RWPE2 (cell line): ENCODE measurements at regions not wholly inside any gene's neighbourhood (a gene's known extent, or its start where the extent isn't known, plus 50 kb on each side); places are given as distances from the start of the nearest gene placed in this dataset.
A peak's percentile ranks its signal among the peaks of the same experiment; 100 is the strongest.

Experiments
- ATAC-seq: fragments of 200-7000 bp; cut with Tn5 transposase; 3 replicates; pipeline ENCODE4 v1.9.1; 2021; ENCODE audit warnings: low read depth
- DNase-seq: peaks from one replicate; pipeline ENCODE4 v3.0.0-alpha.2; 2020; ENCODE audit warnings: low spot score
- H3K27ac ChIP-seq: fragments of 450-650 bp; 2 replicates; pipeline ENCODE4 v1.5.1; 2017; ENCODE audit warnings: mild to moderate bottlenecking; ENCODE audit not compliant: poor library complexity, severe bottlenecking
- H3K27me3 ChIP-seq: fragments of 250-450 bp; sonication (Bioruptor Pico); 2 replicates; pipeline ENCODE4 v1.5.1; 2021; ENCODE audit warnings: mild to moderate bottlenecking, moderate library complexity; ENCODE audit not compliant: insufficient read depth, poor library complexity, severe bottlenecking
- H3K36me3 ChIP-seq: fragments of 250-450 bp; sonication (Bioruptor Pico); 2 replicates; pipeline ENCODE4 v1.5.1; 2020; ENCODE audit warnings: low read depth, mild to moderate bottlenecking, moderate library complexity
- H3K4me1 ChIP-seq: fragments of 250-450 bp; sonication (Bioruptor Pico); 2 replicates; pipeline ENCODE4 v1.5.1; 2021; ENCODE audit warnings: mild to moderate bottlenecking, moderate library complexity; ENCODE audit not compliant: insufficient read depth, poor library complexity, severe bottlenecking
- H3K4me3 ChIP-seq: fragments of 250-450 bp; sonication (Bioruptor Pico); 2 replicates; pipeline ENCODE4 v1.5.1; 2021; ENCODE audit warnings: mild to moderate bottlenecking, moderate library complexity; ENCODE audit not compliant: severe bottlenecking
- H3K9me3 ChIP-seq: fragments of 250-450 bp; sonication (Bioruptor Pico); 2 replicates; pipeline ENCODE4 v1.5.1; 2021; ENCODE audit warnings: mild to moderate bottlenecking, moderate library complexity; ENCODE audit not compliant: severe bottlenecking
- CTCF ChIP-seq: fragments of 450-650 bp; IDR thresholded peaks from one replicate; pipeline ENCODE4 v1.5.1; 2017; ENCODE audit warnings: mild to moderate bottlenecking, moderate library complexity; ENCODE audit not compliant: poor library complexity, severe bottlenecking

- DNase-seq, result no peak
- H3K4me3 ChIP-seq, result no peak overlapping the region
- H3K27me3 ChIP-seq, result peaks cover 3% of the 10 kb centered on the region
- no peak for ATAC-seq
- H3K27ac ChIP-seq, result no peak overlapping the region
- H3K36me3 ChIP-seq, result no peaks in the 10 kb centered on the region
- no peaks in the 10 kb centered on the region for H3K9me3 ChIP-seq
- H3K4me1 ChIP-seq, result no peaks in the 10 kb centered on the region
- TF ChIP-seq CTCF, result no peak
Measured at GRCh38 chr2:126970583-126970982, 71.9 kb downstream of the TEX51 start.

- ATAC-seq (no peak), DNase-seq (no peak)
- no peaks in the 10 kb centered on the region for H3K4me1 ChIP-seq
- H3K36me3 ChIP-seq, result no peaks in the 10 kb centered on the region
- TF ChIP-seq CTCF, result no peak
- peaks cover 3% of the 10 kb centered on the region for H3K27me3 ChIP-seq
- no peak overlapping the region for H3K27ac ChIP-seq
- no peaks in the 10 kb centered on the region for H3K9me3 ChIP-seq
- H3K4me3 ChIP-seq, result no peak overlapping the region
Measured at GRCh38 chr2:126971162-126971480, 72.4 kb downstream of the TEX51 start.

DNA sequence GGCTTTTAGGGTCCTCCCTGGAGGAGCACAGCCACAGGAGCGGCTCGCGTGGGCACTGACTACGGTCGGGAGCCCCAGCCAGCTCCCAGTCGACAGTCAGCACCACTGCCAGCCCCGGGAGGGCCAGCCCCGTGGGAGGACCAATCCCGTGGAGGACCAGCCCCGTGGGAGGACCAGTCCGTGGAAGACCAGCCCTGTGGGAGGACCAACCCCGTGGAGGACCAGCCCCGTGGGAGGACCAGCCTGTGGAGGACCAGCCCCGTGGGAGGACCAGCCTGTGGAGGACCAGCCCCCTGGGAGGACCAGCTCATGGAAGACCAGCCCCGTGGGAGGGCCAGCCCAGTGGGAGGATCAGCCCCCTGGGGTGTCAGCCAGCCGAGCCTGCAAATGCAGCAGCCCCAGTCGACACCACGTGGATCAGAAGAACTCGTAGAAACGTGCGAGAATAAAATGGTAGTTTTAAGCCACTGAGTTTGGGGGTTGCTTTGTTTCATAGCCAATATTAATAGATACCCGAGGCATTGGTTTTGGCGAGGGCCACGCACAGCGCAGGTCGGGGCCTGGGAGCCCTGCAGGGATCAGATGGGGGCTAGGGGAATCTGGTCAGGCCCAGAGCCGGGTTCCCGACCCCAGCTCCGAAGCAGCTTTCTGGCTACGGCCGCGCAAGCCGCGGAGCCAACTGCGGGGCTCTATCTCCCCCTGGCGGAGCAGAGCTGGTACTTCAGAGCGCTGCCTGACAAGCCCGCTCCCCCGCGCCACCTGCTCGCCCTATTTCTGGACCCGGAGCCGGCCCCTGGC lies 73.0 kb downstream of the TEX51 start:
- H3K9me3 ChIP-seq, result no peaks in the 10 kb centered on the region
- H3K27me3 ChIP-seq, result peaks cover 3% of the 10 kb centered on the region
- DNase-seq, result no peak
- no peak overlapping the region for H3K27ac ChIP-seq
- no peaks in the 10 kb centered on the region for H3K4me1 ChIP-seq
- H3K4me3 ChIP-seq, result peak overlapping the region; percentile 16
- peak; percentile 88 for TF ChIP-seq CTCF
- no peaks in the 10 kb centered on the region for H3K36me3 ChIP-seq
- ATAC-seq, result peak; percentile 77

- TF ChIP-seq CTCF, result peak; percentile 67
- Histone ChIP-seq H3K4me1 (no peaks in the 10 kb centered on the region), H3K36me3 (no peaks in the 10 kb centered on the region), H3K9me3 (no peaks in the 10 kb centered on the region), H3K27ac (no peak overlapping the region), H3K27me3 (peaks cover 3% of the 10 kb centered on the region), H3K4me3 (no peak overlapping the region)
- DNase-seq (no peak), ATAC-seq (no peak)
Measured at GRCh38 chr2:126972279-126972626, 73.6 kb downstream of the TEX51 start.

- H3K36me3 ChIP-seq, result no peaks in the 10 kb centered on the region
- DNase-seq (no peak), ATAC-seq (no peak)
- H3K4me1 ChIP-seq, result no peaks in the 10 kb centered on the region
- H3K27ac ChIP-seq, result no peak overlapping the region
- H3K27me3 ChIP-seq, result peaks cover 3% of the 10 kb centered on the region
- TF ChIP-seq CTCF, result no peak
- no peak overlapping the region for H3K4me3 ChIP-seq
- H3K9me3 ChIP-seq, result no peaks in the 10 kb centered on the region
Measured at GRCh38 chr2:126973745-126974144, 75.1 kb downstream of the TEX51 start.
